IPS-20b (cell line): ENCODE measurements at regions not wholly inside any gene's neighbourhood (a gene's known extent, or its start where the extent isn't known, plus 50 kb on each side); places are given as distances from the start of the nearest gene placed in this dataset.

Source experiments
- H3K27ac ChIP-seq: one replicate; pipeline ENCODE4 v1.5.1; 2013; ENCODE audit warnings: low read length
- H3K27me3 ChIP-seq: 2 replicates; pipeline ENCODE4 v1.6.1; 2013; ENCODE audit warnings: mild to moderate bottlenecking, low read length, inconsistent platforms; ENCODE audit not compliant: insufficient read depth
- H3K36me3 ChIP-seq: 2 replicates; pipeline ENCODE4 v1.6.1; 2013; ENCODE audit warnings: low read depth, mild to moderate bottlenecking, inconsistent platforms, low read length, moderate library complexity; ENCODE audit not compliant: insufficient read depth
- H3K4me1 ChIP-seq: 2 replicates; pipeline ENCODE4 v1.6.1; 2013; ENCODE audit warnings: mild to moderate bottlenecking, control low read depth, inconsistent platforms, low read length, moderate library complexity; ENCODE audit not compliant: insufficient read depth
- H3K4me3 ChIP-seq: 2 replicates; pipeline ENCODE4 v1.5.1; 2013; ENCODE audit warnings: mild to moderate bottlenecking, low read length, inconsistent platforms
- H3K9ac ChIP-seq: 2 replicates; pipeline ENCODE4 v1.6.1; 2013; ENCODE audit warnings: low read depth, mild to moderate bottlenecking, inconsistent platforms, low read length, moderate library complexity
- H3K9me3 ChIP-seq: 2 replicates; pipeline ENCODE4 v1.6.1; 2013; ENCODE audit warnings: mild to moderate bottlenecking, low read depth, low read length, inconsistent platforms; ENCODE audit not compliant: insufficient read depth

GRCh38 chr13:23985060-23985459 lies 87.8 kb upstream of the C1QTNF9B start:
- Histone ChIP-seq H3K4me3 (no peak overlapping the region), H3K4me1 (no peaks in the 10 kb centered on the region; the same call in 1 of the 2 replicates), H3K9ac (no peak overlapping the region), H3K27ac (no peak overlapping the region), H3K27me3 (peaks cover 4% of the 10 kb centered on the region; the same call in 1 of the 2 replicates), H3K36me3 (no peaks in the 10 kb centered on the region), H3K9me3 (no peaks in the 10 kb centered on the region)

GRCh38 chr13:23985839-23986238 lies 88.5 kb upstream of the C1QTNF9B start:
- no peaks in the 10 kb centered on the region; the same call in 1 of the 2 replicates for H3K4me1 ChIP-seq
- no peaks in the 10 kb centered on the region for H3K27me3 ChIP-seq
- H3K9ac ChIP-seq = no peak overlapping the region
- H3K9me3 ChIP-seq = no peaks in the 10 kb centered on the region
- no peak overlapping the region for H3K27ac ChIP-seq
- no peak overlapping the region for H3K4me3 ChIP-seq
- no peaks in the 10 kb centered on the region for H3K36me3 ChIP-seq

- Histone ChIP-seq H3K27me3 (no peaks in the 10 kb centered on the region), H3K9me3 (no peaks in the 10 kb centered on the region), H3K27ac (no peak overlapping the region), H3K4me1 (no peaks in the 10 kb centered on the region; the same call in 1 of the 2 replicates), H3K4me3 (no peak overlapping the region), H3K36me3 (no peaks in the 10 kb centered on the region), H3K9ac (no peak overlapping the region)
Observed at GRCh38 chr13:23986619-23987018, 89.3 kb upstream of the C1QTNF9B start.

GRCh38 chr13:23987331-23987894 lies 90.1 kb upstream of the C1QTNF9B start:
- Histone ChIP-seq H3K4me1 (no peaks in the 10 kb centered on the region; the same call in 1 of the 2 replicates), H3K27ac (no peak overlapping the region), H3K9ac (no peak overlapping the region), H3K4me3 (no peak overlapping the region), H3K27me3 (no peaks in the 10 kb centered on the region), H3K9me3 (no peaks in the 10 kb centered on the region), H3K36me3 (no peaks in the 10 kb centered on the region)

- H3K27ac ChIP-seq = no peak overlapping the region
- no peak overlapping the region for H3K9ac ChIP-seq
- H3K36me3 ChIP-seq = no peaks in the 10 kb centered on the region
Observed at GRCh38 chr13:23988546-23989122, 91.3 kb upstream of the C1QTNF9B start.

GRCh38 chr13:23990455-23990854 lies 93.2 kb upstream of the C1QTNF9B start:
- Histone ChIP-seq H3K27ac (no peak overlapping the region), H3K4me3 (no peak overlapping the region), H3K9ac (no peak overlapping the region), H3K36me3 (no peaks in the 10 kb centered on the region), H3K4me1 (no peaks in the 10 kb centered on the region; the same call in 1 of the 2 replicates), H3K27me3 (no peaks in the 10 kb centered on the region), H3K9me3 (no peaks in the 10 kb centered on the region)

More at GRCh38 chr13:23988546-23989122, 91.3 kb upstream of the C1QTNF9B start:
- no peaks in the 10 kb centered on the region; the same call in 1 of the 2 replicates for H3K4me1 ChIP-seq
- H3K27me3 ChIP-seq = no peaks in the 10 kb centered on the region
- H3K4me3 ChIP-seq = no peak overlapping the region
- H3K9me3 ChIP-seq = no peaks in the 10 kb centered on the region

GRCh38 chr13:23991119-23991518 lies 93.8 kb upstream of the C1QTNF9B start:
- Histone ChIP-seq H3K36me3 (no peaks in the 10 kb centered on the region), H3K27me3 (no peaks in the 10 kb centered on the region), H3K27ac (no peak overlapping the region), H3K4me1 (no peaks in the 10 kb centered on the region; the same call in 1 of the 2 replicates), H3K9ac (no peak overlapping the region), H3K4me3 (no peak overlapping the region), H3K9me3 (peaks cover under 1% of the 10 kb centered on the region; the same call in 1 of the 2 replicates)

GRCh38 chr13:23992781-23993679 lies 95.7 kb upstream of the C1QTNF9B start:
- no peaks in the 10 kb centered on the region for H3K27me3 ChIP-seq
- H3K36me3 ChIP-seq = no peaks in the 10 kb centered on the region
- H3K27ac ChIP-seq = no peak overlapping the region
- H3K9me3 ChIP-seq = peaks cover 7% of the 10 kb centered on the region; the same call in 1 of the 2 replicates
- H3K4me3 ChIP-seq = no peak overlapping the region
- no peak overlapping the region for H3K9ac ChIP-seq
- no peaks in the 10 kb centered on the region; the same call in 1 of the 2 replicates for H3K4me1 ChIP-seq

GRCh38 chr13:23993680-23993985 lies 96.3 kb upstream of the C1QTNF9B start:
- H3K27ac ChIP-seq = no peak overlapping the region
- no peaks in the 10 kb centered on the region for H3K4me1 ChIP-seq
- H3K4me3 ChIP-seq = no peak overlapping the region
- H3K9ac ChIP-seq = no peak overlapping the region
- no peaks in the 10 kb centered on the region for H3K27me3 ChIP-seq
- no peaks in the 10 kb centered on the region for H3K36me3 ChIP-seq
- H3K9me3 ChIP-seq = peaks cover 7% of the 10 kb centered on the region; the same call in 1 of the 2 replicates

- Histone ChIP-seq H3K4me1 (no peaks in the 10 kb centered on the region), H3K9ac (no peak overlapping the region), H3K27ac (no peak overlapping the region), H3K9me3 (peaks cover 7% of the 10 kb centered on the region; the same call in 1 of the 2 replicates), H3K27me3 (no peaks in the 10 kb centered on the region), H3K4me3 (no peak overlapping the region), H3K36me3 (no peaks in the 10 kb centered on the region)
Observed at GRCh38 chr13:23995283-23996073, 98.2 kb upstream of the C1QTNF9B start.

DNA sequence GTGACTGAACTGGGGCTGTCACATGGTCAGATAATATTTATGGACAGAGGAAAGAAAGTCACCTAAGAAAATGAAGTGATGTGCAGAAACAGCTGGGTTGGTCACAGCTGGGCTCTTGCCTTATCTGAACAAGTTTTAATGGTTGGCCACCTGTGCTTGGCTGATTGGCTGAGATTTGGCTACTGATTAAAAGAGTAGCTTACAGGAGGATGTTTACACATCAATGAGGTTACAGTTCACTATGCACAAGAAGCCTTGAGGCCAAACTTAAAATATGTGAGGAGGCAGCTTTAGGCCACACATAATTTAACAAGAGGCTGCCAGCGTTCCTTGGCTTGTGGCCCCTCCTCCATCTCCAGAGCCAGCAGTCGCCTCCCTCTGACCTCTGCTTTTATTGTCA lies 99.2 kb upstream of the C1QTNF9B start:
- no peaks in the 10 kb centered on the region for H3K36me3 ChIP-seq
- H3K9me3 ChIP-seq = peaks cover 7% of the 10 kb centered on the region; the same call in 1 of the 2 replicates
- H3K4me3 ChIP-seq = no peak overlapping the region
- H3K9ac ChIP-seq = no peak overlapping the region
- H3K4me1 ChIP-seq = no peaks in the 10 kb centered on the region
- H3K27ac ChIP-seq = no peak overlapping the region
- no peaks in the 10 kb centered on the region for H3K27me3 ChIP-seq
